Trophoblast cell (in vitro differentiated cells and primary cell): ENCODE measurements at regions not wholly inside any gene's neighbourhood (a gene's known extent, or its start where the extent isn't known, plus 50 kb on each side); places are given as distances from the start of the nearest gene placed in this dataset.

Source experiments
- DNase-seq, 2 donors: peaks; one replicate each; pipeline ENCODE4 v3.0.0-alpha.2; 2016
- H2AFZ ChIP-seq: 2 replicates; pipeline ENCODE4 v1.6.1; 2013; ENCODE audit warnings: low read length, moderate library complexity, mild to moderate bottlenecking; ENCODE audit not compliant: insufficient read depth, poor library complexity
- H2AK5ac ChIP-seq: 2 replicates; pipeline ENCODE4 v1.6.1; 2013; ENCODE audit warnings: mild to moderate bottlenecking, low read length
- H2BK120ac ChIP-seq: 2 replicates; pipeline ENCODE4 v1.6.1; 2013; ENCODE audit warnings: low read length, mild to moderate bottlenecking, moderate library complexity; ENCODE audit not compliant: insufficient read depth, poor library complexity
- H2BK12ac ChIP-seq: 2 replicates; pipeline ENCODE4 v1.6.1; 2013; ENCODE audit warnings: mild to moderate bottlenecking, low read length, moderate library complexity
- H2BK5ac ChIP-seq: 2 replicates; pipeline ENCODE4 v1.6.1; 2013; ENCODE audit warnings: low read length, low read depth, moderate library complexity, mild to moderate bottlenecking; ENCODE audit not compliant: poor library complexity
- H3K14ac ChIP-seq: 2 replicates; pipeline ENCODE4 v1.6.1; 2013; ENCODE audit warnings: mild to moderate bottlenecking, low read length
- H3K18ac ChIP-seq: 2 replicates; pipeline ENCODE4 v1.6.1; 2013; ENCODE audit warnings: mild to moderate bottlenecking, low read length
- H3K23ac ChIP-seq: 2 replicates; pipeline ENCODE4 v1.6.1; 2013; ENCODE audit warnings: low read length
- H3K27ac ChIP-seq: 2 replicates; pipeline ENCODE4 v1.5.1; 2013; ENCODE audit warnings: low read depth, mild to moderate bottlenecking, inconsistent platforms, low read length, moderate library complexity
- H3K27me3 ChIP-seq: 2 replicates; pipeline ENCODE4 v1.6.1; 2013; ENCODE audit warnings: inconsistent platforms, mild to moderate bottlenecking, low read length, moderate library complexity; ENCODE audit not compliant: insufficient read depth
- H3K36me3 ChIP-seq, 2 experiments: 1 replicate in 1 of 2; 2 replicates in 1 of 2; pipeline ENCODE4 v1.6.1; 2013; ENCODE audit warnings: low read length in 2 of 2, mild to moderate bottlenecking in 2 of 2, moderate library complexity in 1 of 2; ENCODE audit not compliant: insufficient read depth in 2 of 2, control insufficient read depth in 1 of 2
- H3K4ac ChIP-seq: 2 replicates; pipeline ENCODE4 v1.6.1; 2013; ENCODE audit warnings: low read depth, mild to moderate bottlenecking, low read length, moderate library complexity
- H3K4me1 ChIP-seq, 2 experiments: 1 replicate in 1 of 2; 2 replicates in 1 of 2; pipeline ENCODE4 v1.6.1; 2013; ENCODE audit warnings: low read length in 2 of 2, mild to moderate bottlenecking in 2 of 2, moderate library complexity in 1 of 2; ENCODE audit not compliant: insufficient read depth in 2 of 2, control insufficient read depth in 1 of 2
- H3K4me2 ChIP-seq: 2 replicates; pipeline ENCODE4 v1.6.1; 2013; ENCODE audit warnings: inconsistent platforms, mild to moderate bottlenecking, low read length, moderate library complexity
- H3K4me3 ChIP-seq: 2 replicates; pipeline ENCODE4 v1.5.1; 2013; ENCODE audit warnings: mild to moderate bottlenecking, low read depth, low read length, inconsistent platforms
- H3K79me1 ChIP-seq: one replicate; pipeline ENCODE4 v1.6.1; 2013; ENCODE audit warnings: low read length
- H3K79me2 ChIP-seq: 2 replicates; pipeline ENCODE4 v1.6.1; 2013; ENCODE audit warnings: low read length, mild to moderate bottlenecking; ENCODE audit not compliant: control insufficient read depth, insufficient read depth, poor library complexity
- H3K9ac ChIP-seq: 2 replicates; pipeline ENCODE4 v1.6.1; 2013; ENCODE audit warnings: mild to moderate bottlenecking, low read length
- H3K9me3 ChIP-seq: 2 replicates; pipeline ENCODE4 v1.6.1; 2013; ENCODE audit warnings: low read depth, mild to moderate bottlenecking, control low read depth, inconsistent platforms, low read length; ENCODE audit not compliant: insufficient read depth
- H4K12ac ChIP-seq: 2 replicates; pipeline ENCODE4 v1.6.1; 2013; ENCODE audit warnings: low read depth, mild to moderate bottlenecking, low read length, moderate library complexity
- H4K8ac ChIP-seq: 2 replicates; pipeline ENCODE4 v1.6.1; 2013; ENCODE audit warnings: low read depth, mild to moderate bottlenecking, low read length, moderate library complexity
- H4K91ac ChIP-seq: one replicate; pipeline ENCODE4 v1.6.1; 2013; ENCODE audit warnings: low read depth, mild to moderate bottlenecking, low read length, moderate library complexity
- WGBS: extraction: QIAGEN DNeasy Blood & Tissue Kit; methylation state at CpG from one replicate; pipeline ENCODE4 v1.1.7; 2013; ENCODE audit warnings: missing lambda C conversion rate; ENCODE audit not compliant: insufficient read length, insufficient coverage; ENCODE audit errors: extremely low coverage; 5-methylcytosine and 5-hydroxymethylcytosine counted together

- H3K4me1 ChIP-seq: no peaks in the 10 kb centered on the region
- no peak overlapping the region for H4K8ac ChIP-seq
- H3K4me3 ChIP-seq: no peak overlapping the region
- H3K9ac ChIP-seq: no peak overlapping the region
- no peak overlapping the region for H2AFZ ChIP-seq
- no peak for DNase-seq
- H3K79me2 ChIP-seq: no peaks in the 10 kb centered on the region
- no peak overlapping the region for H3K18ac ChIP-seq
- no peak overlapping the region for H2BK5ac ChIP-seq
- no peak overlapping the region for H4K12ac ChIP-seq
- H2AK5ac ChIP-seq: no peak overlapping the region
- no peak overlapping the region for H3K4me2 ChIP-seq
- no peaks in the 10 kb centered on the region for H3K36me3 ChIP-seq
- no peaks in the 10 kb centered on the region for H3K79me1 ChIP-seq
- no CpG with 5 or more reads among the region's 1 CpG for WGBS
- H3K27ac ChIP-seq: no peak overlapping the region
- no peak overlapping the region for H3K23ac ChIP-seq
- H2BK120ac ChIP-seq: no peak overlapping the region
- no peaks in the 10 kb centered on the region for H3K9me3 ChIP-seq
- H2BK12ac ChIP-seq: no peak overlapping the region
- H3K14ac ChIP-seq: no peak overlapping the region
- H3K27me3 ChIP-seq: no peaks in the 10 kb centered on the region
- H4K91ac ChIP-seq: no peak overlapping the region
- no peak overlapping the region for H3K4ac ChIP-seq
Observed at GRCh38 chr5:90287036-90287435, 122.5 kb downstream of the CETN3 start.

- no peaks in the 10 kb centered on the region for H3K9me3 ChIP-seq
- no peak overlapping the region for H3K14ac ChIP-seq
- H2AK5ac ChIP-seq: no peak overlapping the region
- H3K36me3 ChIP-seq: no peaks in the 10 kb centered on the region
- no peak overlapping the region for H3K4me2 ChIP-seq
- H2BK12ac ChIP-seq: no peak overlapping the region
- H3K18ac ChIP-seq: no peak overlapping the region
- H3K79me2 ChIP-seq: no peaks in the 10 kb centered on the region
- no peak overlapping the region for H3K23ac ChIP-seq
- no peak overlapping the region for H4K91ac ChIP-seq
- H4K12ac ChIP-seq: no peak overlapping the region
- DNase-seq: no peak
- no peak overlapping the region for H3K4me3 ChIP-seq
- H3K79me1 ChIP-seq: no peaks in the 10 kb centered on the region
- WGBS: no CpG with 5 or more reads among the region's 1 CpG
- no peak overlapping the region for H2BK120ac ChIP-seq
- H3K27ac ChIP-seq: no peak overlapping the region
- H4K8ac ChIP-seq: no peak overlapping the region
- no peak overlapping the region for H3K4ac ChIP-seq
- no peak overlapping the region for H2BK5ac ChIP-seq
- H3K27me3 ChIP-seq: no peaks in the 10 kb centered on the region
- H2AFZ ChIP-seq: no peak overlapping the region
- no peaks in the 10 kb centered on the region for H3K4me1 ChIP-seq
- no peak overlapping the region for H3K9ac ChIP-seq
Observed at GRCh38 chr5:90285581-90285980, 124.0 kb downstream of the CETN3 start.

- Histone ChIP-seq H3K9me3 (no peaks in the 10 kb centered on the region), H2BK120ac (no peak overlapping the region), H3K79me1 (no peaks in the 10 kb centered on the region), H3K4ac (no peak overlapping the region), H2AFZ (no peak overlapping the region), H2BK5ac (no peak overlapping the region), H3K36me3 (no peaks in the 10 kb centered on the region), H3K27ac (no peak overlapping the region), H3K4me2 (no peak overlapping the region), H3K4me1 (no peaks in the 10 kb centered on the region), H3K9ac (no peak overlapping the region), H4K8ac (no peak overlapping the region), H3K23ac (no peak overlapping the region), H4K91ac (no peak overlapping the region), H3K4me3 (no peak overlapping the region), H3K79me2 (no peaks in the 10 kb centered on the region), H2AK5ac (no peak overlapping the region), H3K14ac (no peak overlapping the region), H4K12ac (no peak overlapping the region), H2BK12ac (no peak overlapping the region), H3K18ac (no peak overlapping the region), H3K27me3 (no peaks in the 10 kb centered on the region)
- no CpG with 5 or more reads among the region's 1 CpG for WGBS
- no peak for DNase-seq
Observed at GRCh38 chr5:90284375-90284774, 125.2 kb downstream of the CETN3 start.

GRCh38 chr5:90279091-90279490 lies 130.5 kb downstream of the CETN3 start:
- H2BK12ac ChIP-seq: no peak overlapping the region
- no peak overlapping the region for H3K4me3 ChIP-seq
- no peak overlapping the region for H3K4me2 ChIP-seq

More at GRCh38 chr5:90279091-90279490, 130.5 kb downstream of the CETN3 start:
- Histone ChIP-seq H3K27me3 (no peaks in the 10 kb centered on the region), H2BK5ac (no peak overlapping the region), H3K9ac (no peak overlapping the region), H3K4ac (no peak overlapping the region), H3K79me1 (no peaks in the 10 kb centered on the region), H4K12ac (no peak overlapping the region), H3K23ac (no peak overlapping the region), H3K36me3 (no peaks in the 10 kb centered on the region), H4K91ac (no peak overlapping the region), H3K14ac (no peak overlapping the region), H2AK5ac (no peak overlapping the region), H4K8ac (no peak overlapping the region), H3K18ac (no peak overlapping the region), H3K9me3 (no peaks in the 10 kb centered on the region), H3K27ac (no peak overlapping the region), H2BK120ac (no peak overlapping the region), H3K4me1 (no peaks in the 10 kb centered on the region), H2AFZ (no peak overlapping the region), H3K79me2 (no peaks in the 10 kb centered on the region)
- no peak for DNase-seq
- no CpG with 5 or more reads among the region's 3 CpGs for WGBS
